ENCODE measurements at regions not wholly inside any gene's neighbourhood (a gene's known extent, or its start where the extent isn't known, plus 50 kb on each side); places are given as distances from the start of the nearest gene placed in this dataset.

DNA sequence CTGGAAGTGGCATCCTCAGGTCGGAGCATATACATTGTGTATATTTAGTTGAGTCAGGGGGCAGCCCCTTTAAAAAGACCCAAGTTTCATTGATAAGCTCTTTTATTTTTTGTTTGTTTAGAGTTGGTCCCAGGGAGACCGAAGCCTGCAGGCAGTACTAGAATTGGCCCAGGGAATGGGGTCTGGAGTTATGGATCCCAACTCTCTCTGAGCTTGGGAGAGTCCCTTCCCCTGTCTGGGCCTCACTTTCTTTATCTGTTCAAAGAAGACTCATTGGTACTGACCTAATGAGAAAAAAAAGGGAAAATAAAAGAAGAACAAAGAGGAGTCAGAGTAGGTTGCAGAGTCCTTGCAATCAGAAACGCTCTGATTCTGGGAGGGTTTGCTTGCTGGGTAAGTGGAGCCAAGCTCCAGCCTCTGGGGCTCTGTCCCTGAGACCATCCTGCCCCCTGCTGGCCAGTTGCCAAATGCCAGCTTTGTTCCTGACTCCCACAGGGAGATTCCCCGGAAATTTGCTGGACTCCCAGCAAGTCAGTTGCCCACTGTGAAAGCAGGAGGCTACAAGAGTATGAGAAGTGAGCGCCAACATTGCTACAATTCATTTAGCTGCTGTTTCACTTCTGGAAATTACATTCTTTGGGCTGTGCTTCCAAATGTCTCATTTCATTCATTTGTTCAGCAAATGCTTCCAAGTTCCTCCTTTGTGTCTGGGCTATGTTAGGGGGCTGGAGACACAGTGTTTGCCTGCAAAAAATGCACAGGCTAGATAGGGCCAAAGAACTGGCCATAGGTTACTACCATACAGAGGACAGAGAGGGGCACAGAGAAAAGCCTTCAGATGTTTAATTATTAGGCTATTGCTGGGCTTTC lies 156.2 kb downstream of the MELK start:
- no peak overlapping the region for H3K4me3 ChIP-seq (ENCODE audit: control insufficient read depth, low read depth, low read length)
- peak; percentile 65 for DNase-seq (ENCODE audit: low read depth)
- TF ChIP-seq, protein P1, sequence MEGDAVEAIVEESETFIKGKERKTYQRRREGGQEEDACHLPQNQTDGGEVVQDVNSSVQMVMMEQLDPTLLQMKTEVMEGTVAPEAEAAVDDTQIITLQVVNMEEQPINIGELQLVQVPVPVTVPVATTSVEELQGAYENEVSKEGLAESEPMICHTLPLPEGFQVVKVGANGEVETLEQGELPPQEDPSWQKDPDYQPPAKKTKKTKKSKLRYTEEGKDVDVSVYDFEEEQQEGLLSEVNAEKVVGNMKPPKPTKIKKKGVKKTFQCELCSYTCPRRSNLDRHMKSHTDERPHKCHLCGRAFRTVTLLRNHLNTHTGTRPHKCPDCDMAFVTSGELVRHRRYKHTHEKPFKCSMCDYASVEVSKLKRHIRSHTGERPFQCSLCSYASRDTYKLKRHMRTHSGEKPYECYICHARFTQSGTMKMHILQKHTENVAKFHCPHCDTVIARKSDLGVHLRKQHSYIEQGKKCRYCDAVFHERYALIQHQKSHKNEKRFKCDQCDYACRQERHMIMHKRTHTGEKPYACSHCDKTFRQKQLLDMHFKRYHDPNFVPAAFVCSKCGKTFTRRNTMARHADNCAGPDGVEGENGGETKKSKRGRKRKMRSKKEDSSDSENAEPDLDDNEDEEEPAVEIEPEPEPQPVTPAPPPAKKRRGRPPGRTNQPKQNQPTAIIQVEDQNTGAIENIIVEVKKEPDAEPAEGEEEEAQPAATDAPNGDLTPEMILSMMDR (conservative IDR thresholded peaks at IDR 0.05; ENCODE audit: control insufficient read depth, insufficient read depth, low read depth, low read length), result peak; percentile 75

DNA sequence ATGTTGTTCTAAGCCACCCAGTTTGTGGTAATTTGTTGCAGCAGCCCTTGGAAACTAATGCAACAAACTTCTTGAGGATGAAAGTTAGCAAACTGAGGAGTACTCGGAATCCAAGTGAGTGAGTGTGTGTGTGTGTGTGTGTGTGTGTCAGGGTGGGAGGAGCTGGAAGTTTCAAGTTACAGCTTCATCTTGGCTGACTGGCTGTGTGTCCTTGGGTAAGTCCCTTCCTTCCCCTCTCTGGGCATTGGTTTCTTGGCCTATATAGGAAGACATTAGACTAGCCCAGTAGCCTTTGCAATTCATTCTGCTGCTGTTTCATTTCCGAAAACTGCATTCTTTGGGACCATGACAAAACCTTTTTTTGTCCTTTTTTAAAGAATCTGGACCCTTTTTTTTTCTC lies 157.2 kb downstream of the MELK start:
- DNase-seq (ENCODE audit: low read depth), result peak; percentile 49
- no peak overlapping the region for H3K4me3 ChIP-seq (ENCODE audit: control insufficient read depth, low read depth, low read length)
- TF ChIP-seq, protein P1 (conservative IDR thresholded peaks at IDR 0.05; ENCODE audit: control insufficient read depth, insufficient read depth, low read depth, low read length), result no peak

DNA sequence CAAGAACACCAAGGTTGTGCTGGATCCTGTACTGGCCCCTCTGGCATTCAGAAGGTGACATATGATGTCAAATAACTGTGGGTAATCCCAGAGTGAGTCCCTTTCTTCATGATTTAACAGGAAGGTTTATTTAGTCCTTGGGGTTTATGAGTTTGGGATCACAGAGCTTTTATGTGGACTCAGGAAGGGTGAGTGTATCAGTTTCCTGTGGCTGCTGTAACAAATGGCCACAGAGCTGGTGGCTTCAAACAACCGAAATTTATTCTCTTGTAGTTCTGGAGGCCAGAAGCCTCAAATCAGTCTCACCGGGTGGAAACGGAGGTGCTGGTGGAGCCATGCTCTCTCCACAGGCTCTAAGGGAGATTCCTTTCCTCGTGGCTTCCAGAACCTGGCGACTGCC lies 157.7 kb downstream of the MELK start:
- TF ChIP-seq, protein P1 (conservative IDR thresholded peaks at IDR 0.05; ENCODE audit: control insufficient read depth, insufficient read depth, low read depth, low read length), result no peak
- no peak overlapping the region for H3K4me3 ChIP-seq (ENCODE audit: control insufficient read depth, low read depth, low read length)
- no peak for DNase-seq (ENCODE audit: low read depth)

DNA sequence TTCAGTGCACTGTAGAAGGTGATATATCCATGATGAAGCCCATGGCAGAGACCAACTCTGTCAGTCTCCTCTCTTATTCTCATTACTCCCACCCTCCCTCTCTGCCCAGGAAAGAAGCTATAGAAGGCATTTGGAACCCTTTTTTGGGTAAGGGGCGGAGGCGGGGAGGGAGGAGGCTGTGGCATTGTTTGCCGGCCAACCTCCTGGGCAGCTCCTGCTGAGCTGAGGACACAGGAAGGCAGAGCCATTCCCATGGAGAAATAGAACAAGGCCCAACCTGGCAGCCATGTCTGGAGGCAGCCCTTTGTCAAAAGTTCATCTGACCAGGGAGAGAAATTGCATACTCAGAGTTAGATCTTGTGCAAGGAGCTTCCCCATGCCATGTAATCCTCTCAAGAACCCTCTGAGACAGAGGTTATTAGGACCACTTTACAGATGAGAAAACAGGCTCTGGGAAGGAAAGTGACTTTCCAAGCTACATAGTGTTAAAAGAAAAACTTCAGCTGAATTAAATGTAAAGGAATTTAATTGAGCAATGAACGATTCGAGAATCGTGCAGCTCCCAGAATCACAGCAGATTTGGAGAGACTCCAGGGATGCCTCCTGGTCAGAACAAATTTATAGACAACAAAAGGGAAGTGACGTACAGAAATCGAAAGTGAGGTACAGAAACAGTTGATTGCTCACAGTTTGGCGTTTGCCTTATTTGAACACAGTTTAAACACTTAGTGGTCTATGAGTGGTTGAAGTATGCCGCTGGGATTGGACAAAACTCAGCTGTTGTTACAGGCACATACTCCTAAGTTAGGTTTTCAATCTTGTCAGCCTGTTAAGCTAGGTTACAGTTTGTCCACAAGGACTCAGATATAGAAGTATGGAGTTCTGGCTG lies 158.6 kb downstream of the MELK start:
- no peak overlapping the region for H3K4me3 ChIP-seq (ENCODE audit: control insufficient read depth, low read depth, low read length)
- peak; percentile 16 for DNase-seq (ENCODE audit: low read depth)
- TF ChIP-seq, protein P1 (conservative IDR thresholded peaks at IDR 0.05; ENCODE audit: control insufficient read depth, insufficient read depth, low read depth, low read length), result no peak

DNA sequence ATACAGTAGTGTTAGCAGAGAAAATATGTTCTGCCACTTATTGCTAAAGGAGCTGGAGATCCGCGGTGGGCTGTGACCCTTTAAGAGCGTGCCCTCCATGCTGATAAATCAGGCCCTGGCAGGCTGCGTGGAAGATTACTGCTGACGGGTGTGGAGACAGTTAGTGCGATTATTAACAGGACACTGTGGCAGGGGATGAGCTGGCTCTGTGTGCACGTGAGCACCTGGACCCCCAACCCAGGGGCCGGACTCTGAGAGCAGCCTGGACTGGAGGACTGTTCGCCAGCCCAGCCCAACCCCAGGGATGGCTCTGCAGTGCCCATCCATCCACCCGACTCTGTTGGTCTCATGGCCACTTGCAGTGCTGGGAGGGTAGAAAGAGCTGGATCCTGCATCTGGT lies 162.0 kb downstream of the MELK start:
- DNase-seq (ENCODE audit: low read depth), result no peak
- H3K4me3 ChIP-seq (ENCODE audit: control insufficient read depth, low read depth, low read length), result no peak overlapping the region
- TF ChIP-seq, protein P1 (conservative IDR thresholded peaks at IDR 0.05; ENCODE audit: control insufficient read depth, insufficient read depth, low read depth, low read length), result no peak

DNA sequence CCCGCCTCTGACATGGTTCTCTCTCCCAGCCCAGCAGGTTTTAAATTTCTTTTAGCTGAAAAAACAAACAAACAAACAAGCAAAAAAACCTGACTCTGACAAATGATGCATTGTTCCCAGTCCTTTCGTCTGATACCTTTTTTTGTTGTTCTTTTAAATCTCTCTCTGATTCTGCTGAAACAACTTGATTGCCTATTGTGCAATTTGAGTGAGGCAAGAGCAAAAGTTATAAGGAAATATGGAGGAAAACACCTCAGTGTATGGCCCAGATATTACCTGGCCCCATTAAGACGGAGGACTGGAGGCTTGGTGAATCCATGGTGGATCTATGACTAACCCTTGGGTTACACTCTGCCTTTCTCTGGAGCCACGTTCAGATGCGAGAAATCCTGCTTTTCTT lies 164.0 kb downstream of the MELK start:
- TF ChIP-seq, protein P1 (conservative IDR thresholded peaks at IDR 0.05; ENCODE audit: control insufficient read depth, insufficient read depth, low read depth, low read length), result no peak
- no peak overlapping the region for H3K4me3 ChIP-seq (ENCODE audit: control insufficient read depth, low read depth, low read length)

More for the DNA sequence above, 164.0 kb downstream of the MELK start:
- DNase-seq (ENCODE audit: low read depth), result no peak

All from fibroblast of mammary gland (primary cell).